Spleen (tissue), 11 donors: ENCODE measurements at regions not wholly inside any gene's neighbourhood (a gene's known extent, or its start where the extent isn't known, plus 50 kb on each side); places are given as distances from the start of the nearest gene placed in this dataset.

ENCODE experiments used
- DNase-seq: peaks from one replicate; pipeline ENCODE4 v3.0.0-alpha.2; 2020
- H3K27ac ChIP-seq, 8 donors: fragments of 200-600 bp; sonication (generic) in 7 of 8; 1 replicate in 4 of 8; 2 replicates in 4 of 8; pipeline versions ENCODE4 v1.5.0 to v1.8.0; 2016 to 2021; ENCODE audit warnings: inconsistent platforms in 4 of 8, mild to moderate bottlenecking in 4 of 8, moderate library complexity in 1 of 8
- H3K27me3 ChIP-seq, 7 donors: fragments of 200-600 bp; sonication (generic) in 6 of 7; replicated peaks in 1 of 7; 1 replicate in 4 of 7; 2 replicates in 3 of 7; pipeline versions ENCODE4 v1.5.0 to v1.8.0; 2016 to 2021; ENCODE audit warnings: inconsistent platforms in 3 of 7, mild to moderate bottlenecking in 1 of 7
- H3K36me3 ChIP-seq, 6 donors: fragments of 200-600 bp; sonication (generic) in 5 of 6; 1 replicate in 4 of 6; 2 replicates in 2 of 6; pipeline versions ENCODE4 v1.5.0 to v1.8.0; 2016 to 2021; ENCODE audit warnings: inconsistent platforms in 2 of 6
- H3K4me1 ChIP-seq, 6 donors: fragments of 200-600 bp; sonication (generic) in 5 of 6; 1 replicate in 3 of 6; 2 replicates in 3 of 6; pipeline versions ENCODE4 v1.5.0 to v1.8.0; 2016 to 2021; ENCODE audit warnings: inconsistent platforms in 3 of 6
- H3K4me3 ChIP-seq, 8 donors: fragments of 200-600 bp; sonication (generic) in 7 of 8; 1 replicate in 4 of 8; 2 replicates in 4 of 8; pipeline versions ENCODE4 v1.5.0 to v1.8.0; 2016 to 2021; ENCODE audit warnings: inconsistent platforms in 4 of 8, mild to moderate bottlenecking in 4 of 8, moderate library complexity in 2 of 8
- H3K9me3 ChIP-seq, 8 donors: fragments of 200-600 bp; sonication (generic) in 7 of 8; 1 replicate in 4 of 8; 2 replicates in 4 of 8; pipeline versions ENCODE4 v1.5.0 to v1.8.0; 2016 to 2021; ENCODE audit warnings: inconsistent platforms in 4 of 8
- CTCF ChIP-seq, 11 experiments: fragments of 200-600 bp in 7 of 11; fragments of 450-650 bp in 4 of 11; sonication (generic) in 4 of 11; IDR thresholded peaks in 8 of 11; conservative IDR thresholded peaks in 3 of 11; 1 replicate in 7 of 11; 2 replicates in 4 of 11; pipeline versions ENCODE4 v1.4.0 to v1.8.0; 2016 to 2021; ENCODE audit warnings: antibody characterized with exemption in 11 of 11, inconsistent platforms in 4 of 11, mild to moderate bottlenecking in 1 of 11
- POLR2A ChIP-seq, 3 donors: fragments of 450-650 bp; IDR thresholded peaks; one replicate each; pipeline ENCODE4 v1.5.1; 2017; ENCODE audit warnings: antibody characterized with exemption in 3 of 3, mild to moderate bottlenecking in 1 of 3
- POLR2AphosphoS5 ChIP-seq, 3 donors: sonication (generic); formaldehyde crosslinking; IDR thresholded peaks; one replicate each; pipeline ENCODE4 v1.5.1; 2017; ENCODE audit warnings: antibody characterized with exemption in 3 of 3
- WGBS, 5 donors: extraction: QIAGEN DNeasy Blood & Tissue Kit in 3 of 5; methylation state at CpG; one replicate each; pipeline versions ENCODE4 v1.1.5 to v1.1.7; 2013 to 2018; 5-methylcytosine and 5-hydroxymethylcytosine counted together
- intact Hi-C: fragments of 100-400 bp; cut with DNase I; formaldehyde crosslinking; loops from one replicate; pipeline ENCODE4 v1.15.0; 2023; ENCODE audit warnings: low total_unique reads
- donor health status: healthy with polysubstance abuse.
- donor health status: DM: no; HTN: no; CAD: no; lungs with moderate emphysema.
- donor health status: DM: no; HTN: no; CAD: no.
- donor health status: Bipolar disorder and iron deficiency.
- donor health status: healthy.
- donor health status: DM: no; HTN: no; CAD: no.
- donor health status: DM: yes; HTN: yes; CAD: no.

GRCh38 chr12:42854826-42855225 lies 265.3 kb upstream of the PRICKLE1 start:
- no peaks in the 10 kb centered on the region for H3K27me3 ChIP-seq
- H3K27ac ChIP-seq = no peak overlapping the region
- no peak for DNase-seq
- H3K4me3 ChIP-seq = no peak overlapping the region
- H3K36me3 ChIP-seq = no peaks in the 10 kb centered on the region
- no peaks in the 10 kb centered on the region for H3K4me1 ChIP-seq
- intact Hi-C loops = no loop called here
- TF ChIP-seq POLR2AphosphoS5 (IDR thresholded peaks at IDR 0.05) = no peak
- TF ChIP-seq POLR2A (IDR thresholded peaks at IDR 0.05) = no peak
- no peak for TF ChIP-seq CTCF (IDR thresholded peaks at IDR 0.05 in 8 of 11, conservative IDR thresholded peaks at IDR 0.05 in 3 of 11)
- no peaks in the 10 kb centered on the region for H3K9me3 ChIP-seq

GRCh38 chr12:42854208-42854607 lies 264.7 kb upstream of the PRICKLE1 start:
- intact Hi-C loops = no loop called here
- no peaks in the 10 kb centered on the region for H3K27me3 ChIP-seq
- no peak overlapping the region for H3K27ac ChIP-seq
- DNase-seq = no peak
- H3K36me3 ChIP-seq = no peaks in the 10 kb centered on the region
- 85 to 97% (median 93%) methylated on average over 2 of the region's 2 CpGs for WGBS, 5 donors
- H3K4me3 ChIP-seq = no peak overlapping the region
- no peak for TF ChIP-seq CTCF (IDR thresholded peaks at IDR 0.05 in 8 of 11, conservative IDR thresholded peaks at IDR 0.05 in 3 of 11)
- TF ChIP-seq POLR2A (IDR thresholded peaks at IDR 0.05) = no peak
- no peak for TF ChIP-seq POLR2AphosphoS5 (IDR thresholded peaks at IDR 0.05)
- no peaks in the 10 kb centered on the region for H3K9me3 ChIP-seq
- no peaks in the 10 kb centered on the region for H3K4me1 ChIP-seq

- no peaks in the 10 kb centered on the region for H3K27me3 ChIP-seq
- no peak for DNase-seq
- TF ChIP-seq POLR2A (IDR thresholded peaks at IDR 0.05) (no peak), CTCF (IDR thresholded peaks at IDR 0.05 in 8 of 11, conservative IDR thresholded peaks at IDR 0.05 in 3 of 11) (no peak), POLR2AphosphoS5 (IDR thresholded peaks at IDR 0.05) (no peak)
- H3K4me3 ChIP-seq = no peak overlapping the region
- no peak overlapping the region for H3K27ac ChIP-seq
- WGBS, 5 donors = 74 to 90% (median 85%) methylated on average over 4 of the region's 4 CpGs
- H3K9me3 ChIP-seq = no peaks in the 10 kb centered on the region
- intact Hi-C loops = no loop called here
- no peaks in the 10 kb centered on the region for H3K4me1 ChIP-seq
- no peaks in the 10 kb centered on the region for H3K36me3 ChIP-seq
These were observed 264.0 kb upstream of the PRICKLE1 start for GRCh38 chr12:42853370-42854140.

GRCh38 chr12:42846782-42847181 lies 257.2 kb upstream of the PRICKLE1 start:
- WGBS, 5 donors = 63 to 100% (median 77%) methylated on average over 1 of the region's 1 CpG

More at GRCh38 chr12:42846782-42847181, 257.2 kb upstream of the PRICKLE1 start:
- no peak for DNase-seq
- Histone ChIP-seq H3K27me3 (no peaks in the 10 kb centered on the region), H3K36me3 (no peaks in the 10 kb centered on the region), H3K27ac (no peak overlapping the region), H3K9me3 (no peaks in the 10 kb centered on the region), H3K4me3 (no peak overlapping the region), H3K4me1 (no peaks in the 10 kb centered on the region)
- intact Hi-C loops = no loop called here
- no peak for TF ChIP-seq POLR2A (IDR thresholded peaks at IDR 0.05)
- TF ChIP-seq CTCF (IDR thresholded peaks at IDR 0.05 in 8 of 11, conservative IDR thresholded peaks at IDR 0.05 in 3 of 11) = no peak
- no peak for TF ChIP-seq POLR2AphosphoS5 (IDR thresholded peaks at IDR 0.05)
